ENCODE measurements at regions not wholly inside any gene's neighbourhood (a gene's known extent, or its start where the extent isn't known, plus 50 kb on each side); places are given as distances from the start of the nearest gene placed in this dataset.

DNA sequence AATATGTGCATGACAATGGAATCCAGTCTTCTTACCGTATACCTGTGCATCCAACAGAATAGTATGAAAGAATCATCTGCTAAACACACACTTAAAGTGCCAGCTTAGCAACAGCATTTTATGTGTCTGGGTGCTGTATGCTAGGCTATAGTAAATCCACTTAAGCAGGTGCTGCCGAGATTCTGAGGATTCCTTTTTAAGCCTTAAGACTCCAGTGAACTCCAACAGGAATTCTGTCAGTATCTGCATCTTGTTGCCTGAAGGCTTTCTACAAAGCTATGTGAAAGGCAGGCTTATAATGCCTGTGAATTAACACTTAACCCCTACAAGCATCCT lies 1076.4 kb upstream of the PABPC4L start:
- ChIA-PET CTCF (interaction anchor here (1.0 to 2.0 kb wide), 2 partner anchors 14 to 39 kb away, joined by 4 to 5 read pairs; no protein-coding TSS in a partner anchor), POLR2A (no interaction called here)
- no peak for TF ChIP-seq CTCF (IDR thresholded peaks at IDR 0.05; ENCODE audit: control extremely low read depth, extremely low read depth, low read depth, missing control alignments)
- DNase-seq (ENCODE audit: extremely low spot score) = no peak

GRCh38 chr4:135277068-135277979 lies 1075.7 kb upstream of the PABPC4L start:
- no peak for TF ChIP-seq CTCF (IDR thresholded peaks at IDR 0.05; ENCODE audit: control extremely low read depth, extremely low read depth, low read depth, missing control alignments)
- no peak for DNase-seq (ENCODE audit: extremely low spot score)
- ChIA-PET POLR2A (no interaction called here), CTCF (interaction anchor here (1.0 to 2.0 kb wide), 2 partner anchors 14 to 39 kb away, joined by 4 to 5 read pairs; no protein-coding TSS in a partner anchor)

DNA sequence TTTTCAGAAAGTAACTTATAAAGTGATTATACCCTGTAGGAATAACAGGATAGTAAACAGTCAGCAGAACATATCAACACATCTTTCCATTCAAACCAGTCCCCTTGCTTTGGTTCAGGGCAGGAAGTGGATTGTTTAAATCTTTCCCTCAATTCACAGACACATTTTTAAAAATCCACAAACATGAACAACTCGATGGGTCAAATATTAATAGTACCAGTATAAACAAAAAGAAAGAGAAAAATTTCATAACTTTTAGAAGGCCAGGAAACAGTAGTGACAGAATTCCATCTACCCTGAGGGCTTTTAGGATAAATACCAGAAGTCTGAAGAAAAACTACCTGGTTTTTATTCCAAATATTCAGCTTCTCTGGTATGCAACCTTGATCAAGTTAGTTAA lies 1072.8 kb upstream of the PABPC4L start:
- no peak for DNase-seq (ENCODE audit: extremely low spot score)
- TF ChIP-seq CTCF (IDR thresholded peaks at IDR 0.05; ENCODE audit: control extremely low read depth, extremely low read depth, low read depth, missing control alignments) = no peak
- CTCF ChIA-PET = no interaction called here
- POLR2A ChIA-PET = no interaction called here

DNA sequence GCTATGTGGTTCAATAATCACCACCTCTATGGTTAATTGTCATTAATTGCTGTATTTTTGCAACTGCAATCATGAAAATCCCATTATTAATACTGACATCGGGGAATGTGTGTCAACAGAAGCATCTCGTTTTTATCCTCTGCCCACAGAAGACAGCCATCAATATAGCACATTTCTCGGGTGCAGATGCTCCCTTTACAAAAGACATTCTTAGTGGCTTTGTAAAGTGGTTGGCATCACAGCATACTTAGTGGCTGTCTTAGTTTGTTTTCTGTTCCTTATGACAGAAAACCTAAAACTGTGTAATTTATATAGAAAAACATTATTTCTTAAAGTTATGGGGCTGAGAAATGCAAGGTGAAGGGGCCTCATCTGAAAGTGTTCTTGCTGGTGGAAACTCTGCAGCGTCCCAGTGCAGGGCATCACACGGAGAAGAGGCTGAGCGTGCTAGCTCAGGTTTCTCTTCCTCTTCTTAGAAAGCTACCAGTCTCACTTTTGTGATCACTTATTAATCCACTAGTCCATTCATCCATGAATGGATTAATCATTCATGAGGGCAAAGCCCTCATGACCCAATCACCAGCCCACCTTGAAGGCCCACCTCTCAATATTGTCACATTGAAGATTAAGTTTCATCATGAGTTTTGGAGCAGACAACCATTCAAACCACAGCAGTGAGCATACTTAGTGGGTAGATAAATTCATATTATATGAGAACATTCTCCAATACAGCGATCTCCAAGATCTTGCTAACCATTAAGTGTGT lies 1067.7 kb upstream of the PABPC4L start:
- POLR2A ChIA-PET = no interaction called here
- no peak for TF ChIP-seq CTCF (IDR thresholded peaks at IDR 0.05; ENCODE audit: control extremely low read depth, extremely low read depth, low read depth, missing control alignments)
- CTCF ChIA-PET = no interaction called here
- no peak for DNase-seq (ENCODE audit: extremely low spot score)

DNA sequence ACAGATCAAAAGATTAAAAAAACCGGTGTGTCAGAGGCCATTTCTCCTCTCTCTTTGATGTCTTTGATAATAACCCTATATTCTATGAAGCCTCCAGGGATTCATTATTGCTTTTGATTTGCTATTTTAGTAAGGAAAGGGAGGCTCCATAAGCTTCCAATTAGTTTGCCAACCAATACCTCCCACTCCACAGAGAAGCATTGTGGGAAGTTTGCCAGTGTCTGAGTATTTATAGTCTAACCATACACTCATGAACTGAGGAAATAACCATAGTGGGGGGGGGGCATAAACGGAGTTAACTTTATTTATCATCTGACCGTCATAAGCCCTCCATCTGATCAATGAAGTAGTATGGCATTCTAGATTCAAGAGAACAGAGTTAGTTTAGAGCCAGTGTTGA lies 1066.8 kb upstream of the PABPC4L start:
- no peak for TF ChIP-seq CTCF (IDR thresholded peaks at IDR 0.05; ENCODE audit: control extremely low read depth, extremely low read depth, low read depth, missing control alignments)
- CTCF ChIA-PET = no interaction called here
- no peak for DNase-seq (ENCODE audit: extremely low spot score)
- POLR2A ChIA-PET = no interaction called here

GRCh38 chr4:135267148-135267865 lies 1065.7 kb upstream of the PABPC4L start:
- no peak for DNase-seq (ENCODE audit: extremely low spot score)
- CTCF ChIA-PET = no interaction called here
- no peak for TF ChIP-seq CTCF (IDR thresholded peaks at IDR 0.05; ENCODE audit: control extremely low read depth, extremely low read depth, low read depth, missing control alignments)
- POLR2A ChIA-PET = no interaction called here
